ENCODE measurements at regions not wholly inside any gene's neighbourhood (a gene's known extent, or its start where the extent isn't known, plus 50 kb on each side); places are given as distances from the start of the nearest gene placed in this dataset.
A peak's percentile ranks its signal among the peaks of the same experiment; 100 is the strongest.

GRCh38 chr9:30765318-30765717 is 1619.1 kb upstream of the ACO1 start:
- Histone ChIP-seq H3K4me1 (no peaks in the 10 kb centered on the region), H3K4me3 (no peak overlapping the region), H3K27me3 (no peaks in the 10 kb centered on the region), H3K36me3 (no peaks in the 10 kb centered on the region), H3K9me3 (no peaks in the 10 kb centered on the region), H3K27ac (no peak overlapping the region)
- no peak for ATAC-seq
- TF ChIP-seq CTCF (IDR thresholded peaks at IDR 0.05): no peak
- intact Hi-C loops (cut with DNase I): no loop called here
- DNase-seq: no peak

GRCh38 chr9:30771163-30771708 is 1613.2 kb upstream of the ACO1 start:
- H3K4me1 ChIP-seq: no peaks in the 10 kb centered on the region
- DNase-seq (no peak), ATAC-seq (no peak)
- H3K27me3 ChIP-seq: no peaks in the 10 kb centered on the region
- H3K9me3 ChIP-seq: no peaks in the 10 kb centered on the region
- H3K4me3 ChIP-seq: no peak overlapping the region
- TF ChIP-seq CTCF (IDR thresholded peaks at IDR 0.05): no peak
- H3K27ac ChIP-seq: no peak overlapping the region
- H3K36me3 ChIP-seq: no peaks in the 10 kb centered on the region
- intact Hi-C loops (cut with DNase I): no loop called here

- Histone ChIP-seq H3K4me3 (no peak overlapping the region), H3K4me1 (no peaks in the 10 kb centered on the region), H3K9me3 (no peaks in the 10 kb centered on the region), H3K27me3 (no peaks in the 10 kb centered on the region), H3K27ac (no peak overlapping the region), H3K36me3 (no peaks in the 10 kb centered on the region)
- intact Hi-C loops (cut with DNase I): no loop called here
- no peak for DNase-seq
- ATAC-seq: no peak
- no peak for TF ChIP-seq CTCF (IDR thresholded peaks at IDR 0.05)
Observed at GRCh38 chr9:30771760-30772159, 1612.7 kb upstream of the ACO1 start.

- H3K4me1 ChIP-seq: no peaks in the 10 kb centered on the region
- H3K9me3 ChIP-seq: no peaks in the 10 kb centered on the region
- no peak for TF ChIP-seq CTCF (IDR thresholded peaks at IDR 0.05)
- intact Hi-C loops (cut with DNase I): no loop called here
- ATAC-seq (no peak), DNase-seq (peak; percentile 34)
- H3K4me3 ChIP-seq: no peak overlapping the region
- H3K36me3 ChIP-seq: no peaks in the 10 kb centered on the region
- no peak overlapping the region for H3K27ac ChIP-seq
- no peaks in the 10 kb centered on the region for H3K27me3 ChIP-seq
Observed at GRCh38 chr9:30773427-30773826, 1611.0 kb upstream of the ACO1 start.

GRCh38 chr9:30774326-30774725 is 1610.1 kb upstream of the ACO1 start:
- TF ChIP-seq CTCF (IDR thresholded peaks at IDR 0.05): no peak
- intact Hi-C loops (cut with DNase I): no loop called here
- H3K4me3 ChIP-seq: no peak overlapping the region
- H3K9me3 ChIP-seq: no peaks in the 10 kb centered on the region
- ATAC-seq (no peak), DNase-seq (no peak)
- no peaks in the 10 kb centered on the region for H3K4me1 ChIP-seq
- H3K27me3 ChIP-seq: no peaks in the 10 kb centered on the region
- H3K27ac ChIP-seq: no peak overlapping the region
- no peaks in the 10 kb centered on the region for H3K36me3 ChIP-seq

GRCh38 chr9:30775236-30775635 is 1609.2 kb upstream of the ACO1 start:
- TF ChIP-seq CTCF (IDR thresholded peaks at IDR 0.05): no peak

More at GRCh38 chr9:30775236-30775635, 1609.2 kb upstream of the ACO1 start:
- DNase-seq (no peak), ATAC-seq (no peak)
- Histone ChIP-seq H3K4me3 (no peak overlapping the region), H3K36me3 (no peaks in the 10 kb centered on the region), H3K27ac (no peak overlapping the region), H3K9me3 (no peaks in the 10 kb centered on the region), H3K27me3 (no peaks in the 10 kb centered on the region), H3K4me1 (no peaks in the 10 kb centered on the region)
- intact Hi-C loops (cut with DNase I): no loop called here
